GM12892 (cell line): ENCODE measurements at regions not wholly inside any gene's neighbourhood (a gene's known extent, or its start where the extent isn't known, plus 50 kb on each side); places are given as distances from the start of the nearest gene placed in this dataset.

Experiments
- POLR2A ChIP-seq: IDR thresholded peaks from 2 replicates; pipeline ENCODE4 v1.6.1; 2011; ENCODE audit warnings: low read depth, low read length, control low read depth
- POLR2AphosphoS5 ChIP-seq: IDR thresholded peaks from 2 replicates; pipeline ENCODE4 v1.6.1; 2011; ENCODE audit warnings: low read depth, low read length, control low read depth
- TAF1 ChIP-seq: IDR thresholded peaks from 2 replicates; pipeline ENCODE4 v1.6.1; 2011; ENCODE audit warnings: low read depth, mild to moderate bottlenecking, control low read depth, low read length, borderline replicate concordance

- TF ChIP-seq POLR2A (no peak), POLR2AphosphoS5 (no peak), TAF1 (no peak)
These were observed 263.3 kb downstream of the TFCP2L1 start for GRCh38 chr2:121021685-121022084.
